Brain microvascular endothelial cell (primary cell): ENCODE measurements at regions not wholly inside any gene's neighbourhood (a gene's known extent, or its start where the extent isn't known, plus 50 kb on each side); places are given as distances from the start of the nearest gene placed in this dataset.

Experiments used
- DNase-seq: peaks from one replicate; pipeline ENCODE4 v3.0.0-alpha.2; 2020
- H3K27ac ChIP-seq: fragments of 250-450 bp; sonication (Bioruptor Pico); 2 replicates; pipeline ENCODE4 v1.5.1; 2020; ENCODE audit warnings: mild to moderate bottlenecking, moderate library complexity
- H3K27me3 ChIP-seq: fragments of 250-450 bp; sonication (Bioruptor Pico); replicated peaks from 2 replicates; pipeline ENCODE4 v1.5.1; 2020; ENCODE audit warnings: mild to moderate bottlenecking
- H3K36me3 ChIP-seq: fragments of 250-450 bp; sonication (Bioruptor Pico); replicated peaks from 2 replicates; pipeline ENCODE4 v1.5.1; 2020; ENCODE audit warnings: mild to moderate bottlenecking
- H3K4me3 ChIP-seq: 2 replicates; pipeline ENCODE4 v1.5.1; 2011; ENCODE audit warnings: low read depth, mild to moderate bottlenecking, control low read depth, low read length, moderate library complexity
- in situ Hi-C: cut with HindIII; loops from 2 replicates; pipeline ENCODE4 v1.10.0; 2017; ENCODE audit warnings: low sequenced_read_pairs, low pct_ligation_motif_present
- TF ChIP-seq, protein P1 (sequence below): IDR thresholded peaks from 2 replicates; pipeline ENCODE4 v1.5.1; 2011; ENCODE audit warnings: low read depth, mild to moderate bottlenecking, moderate library complexity, low read length, control low read depth, inconsistent platforms; ENCODE audit errors: missing control alignments

DNA sequence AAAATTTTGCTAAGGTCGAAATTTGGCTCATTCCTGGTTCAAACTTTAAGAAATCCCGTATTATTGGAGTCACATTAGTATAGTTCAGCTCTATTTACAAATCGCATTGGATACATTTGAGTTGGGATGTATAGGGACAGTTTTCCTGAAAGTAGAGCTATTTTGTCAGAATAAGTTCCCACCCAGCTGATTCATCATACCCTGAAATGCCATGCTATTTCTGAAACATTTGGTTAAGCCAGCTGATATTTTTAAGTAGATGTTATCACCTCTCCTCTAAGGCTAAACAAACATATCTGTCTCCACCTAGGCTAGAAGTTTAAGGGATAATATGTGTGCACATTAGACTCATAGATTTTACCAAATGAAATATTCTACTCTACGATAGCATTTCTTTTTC lies 226.2 kb upstream of the ARGLU1 start:
- Histone ChIP-seq H3K4me3 (no peak overlapping the region), H3K36me3 (no peaks in the 10 kb centered on the region), H3K27me3 (no peaks in the 10 kb centered on the region), H3K27ac (no peak overlapping the region)
- in situ Hi-C loops, result no loop called here
- no peak for DNase-seq
- TF ChIP-seq, protein P1, sequence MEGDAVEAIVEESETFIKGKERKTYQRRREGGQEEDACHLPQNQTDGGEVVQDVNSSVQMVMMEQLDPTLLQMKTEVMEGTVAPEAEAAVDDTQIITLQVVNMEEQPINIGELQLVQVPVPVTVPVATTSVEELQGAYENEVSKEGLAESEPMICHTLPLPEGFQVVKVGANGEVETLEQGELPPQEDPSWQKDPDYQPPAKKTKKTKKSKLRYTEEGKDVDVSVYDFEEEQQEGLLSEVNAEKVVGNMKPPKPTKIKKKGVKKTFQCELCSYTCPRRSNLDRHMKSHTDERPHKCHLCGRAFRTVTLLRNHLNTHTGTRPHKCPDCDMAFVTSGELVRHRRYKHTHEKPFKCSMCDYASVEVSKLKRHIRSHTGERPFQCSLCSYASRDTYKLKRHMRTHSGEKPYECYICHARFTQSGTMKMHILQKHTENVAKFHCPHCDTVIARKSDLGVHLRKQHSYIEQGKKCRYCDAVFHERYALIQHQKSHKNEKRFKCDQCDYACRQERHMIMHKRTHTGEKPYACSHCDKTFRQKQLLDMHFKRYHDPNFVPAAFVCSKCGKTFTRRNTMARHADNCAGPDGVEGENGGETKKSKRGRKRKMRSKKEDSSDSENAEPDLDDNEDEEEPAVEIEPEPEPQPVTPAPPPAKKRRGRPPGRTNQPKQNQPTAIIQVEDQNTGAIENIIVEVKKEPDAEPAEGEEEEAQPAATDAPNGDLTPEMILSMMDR, result no peak

DNA sequence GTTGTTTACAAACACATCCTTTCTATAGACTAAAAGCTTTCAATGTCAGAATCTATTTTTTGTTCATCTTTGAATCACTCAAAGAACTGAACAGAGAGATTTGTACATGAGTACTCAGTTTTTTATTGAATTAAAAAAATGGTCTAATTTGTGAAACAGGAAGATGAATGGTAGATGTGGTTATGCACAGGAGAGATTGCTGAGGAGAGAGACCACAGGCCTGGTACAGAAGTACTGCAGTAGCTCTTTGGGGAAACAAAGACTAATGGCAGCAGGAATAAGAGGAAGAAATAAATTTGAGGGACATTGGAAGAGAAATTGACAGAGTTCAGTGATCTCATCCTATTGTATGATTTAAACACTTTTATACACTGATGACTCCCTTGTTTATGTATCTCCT lies 222.0 kb upstream of the ARGLU1 start:
- Histone ChIP-seq H3K4me3 (no peak overlapping the region), H3K27me3 (no peaks in the 10 kb centered on the region), H3K27ac (no peak overlapping the region), H3K36me3 (no peaks in the 10 kb centered on the region)
- no peak for DNase-seq
- TF ChIP-seq, protein P1, result no peak
- in situ Hi-C loops, result no loop called here

DNA sequence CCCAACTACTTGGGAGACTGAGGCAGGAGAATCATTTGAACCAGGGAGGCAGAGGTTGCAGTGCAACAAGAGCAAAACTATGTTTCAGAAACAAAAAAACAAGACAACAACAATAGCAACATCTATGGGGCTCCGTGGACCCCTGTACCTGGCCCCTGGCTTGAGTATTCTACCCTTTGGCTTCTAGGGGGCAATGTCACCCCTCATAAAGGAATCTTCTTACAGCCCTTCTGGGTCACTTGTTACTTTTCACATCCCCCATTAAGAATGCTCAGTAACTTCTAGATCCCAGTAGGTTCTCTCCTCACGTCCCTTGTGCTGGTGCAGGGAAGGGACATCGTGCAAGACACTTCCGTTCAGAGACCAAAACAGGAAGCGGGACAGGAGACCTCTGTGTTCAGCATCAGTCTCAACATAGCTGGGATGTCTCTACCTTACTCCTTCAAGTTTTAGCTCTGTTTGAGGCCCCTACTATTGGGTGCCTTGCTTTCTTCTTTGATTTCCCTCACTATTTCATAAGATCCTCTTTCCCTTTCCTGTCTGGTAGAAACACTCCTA lies 218.1 kb upstream of the ARGLU1 start:
- in situ Hi-C loops, result no loop called here
- no peak for DNase-seq
- Histone ChIP-seq H3K4me3 (no peak overlapping the region), H3K27me3 (no peaks in the 10 kb centered on the region), H3K36me3 (no peaks in the 10 kb centered on the region), H3K27ac (no peak overlapping the region)
- TF ChIP-seq, protein P1, result no peak

DNA sequence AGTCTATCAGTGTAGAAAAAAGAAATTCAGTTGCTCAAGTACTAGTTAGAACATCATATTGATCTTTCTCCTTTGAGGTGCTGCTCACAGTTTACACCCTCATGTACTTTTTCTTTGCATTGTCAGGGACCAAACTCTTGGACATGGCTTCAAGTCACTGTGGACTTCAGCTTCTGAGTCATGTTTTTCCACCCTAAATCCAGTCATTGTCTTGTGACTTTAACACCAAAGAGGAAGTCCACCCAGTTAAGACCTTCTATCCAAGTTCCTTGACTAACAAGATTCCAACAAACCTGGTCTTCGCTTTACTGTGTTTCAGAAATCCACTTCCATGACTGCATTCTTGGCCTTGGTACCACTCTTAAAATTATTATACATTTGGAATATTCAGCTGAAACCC lies 206.7 kb upstream of the ARGLU1 start:
- no peaks in the 10 kb centered on the region for H3K36me3 ChIP-seq
- no peak for DNase-seq
- no peak overlapping the region for H3K27ac ChIP-seq
- in situ Hi-C loops, result no loop called here
- TF ChIP-seq, protein P1, result no peak
- H3K27me3 ChIP-seq, result no peaks in the 10 kb centered on the region
- no peak overlapping the region for H3K4me3 ChIP-seq

DNA sequence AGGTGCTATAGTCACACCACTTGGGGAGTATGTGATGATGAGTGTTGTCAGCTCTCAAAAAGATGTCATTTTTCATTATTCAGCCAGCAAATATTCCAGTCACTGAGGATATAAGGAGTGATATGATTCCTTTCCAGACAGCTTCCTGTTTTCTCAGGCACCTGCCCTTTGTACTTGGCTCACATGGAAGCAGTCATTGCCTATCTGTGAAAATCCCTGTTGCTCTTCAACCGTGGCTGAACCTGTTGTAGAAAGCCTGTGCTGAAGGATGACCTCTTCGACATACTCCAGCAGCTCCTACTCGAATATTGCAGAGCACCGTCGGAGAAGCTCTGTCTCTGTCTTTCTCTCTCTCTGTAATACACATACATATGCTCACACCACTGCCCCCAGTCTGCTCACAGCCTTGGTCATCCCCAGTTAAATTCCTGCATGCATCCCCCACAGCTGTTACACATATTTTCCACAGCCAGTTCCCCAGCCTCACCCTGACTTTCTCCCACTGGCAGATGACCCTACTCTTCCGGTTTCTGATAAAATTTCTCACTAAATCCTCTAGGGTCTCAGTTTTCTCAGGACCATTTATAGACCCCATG lies 204.2 kb upstream of the ARGLU1 start:
- Histone ChIP-seq H3K27me3 (no peaks in the 10 kb centered on the region), H3K36me3 (no peaks in the 10 kb centered on the region), H3K4me3 (no peak overlapping the region), H3K27ac (no peak overlapping the region)
- TF ChIP-seq, protein P1, result no peak
- in situ Hi-C loops, result no loop called here
- DNase-seq, result peak; percentile 4

DNA sequence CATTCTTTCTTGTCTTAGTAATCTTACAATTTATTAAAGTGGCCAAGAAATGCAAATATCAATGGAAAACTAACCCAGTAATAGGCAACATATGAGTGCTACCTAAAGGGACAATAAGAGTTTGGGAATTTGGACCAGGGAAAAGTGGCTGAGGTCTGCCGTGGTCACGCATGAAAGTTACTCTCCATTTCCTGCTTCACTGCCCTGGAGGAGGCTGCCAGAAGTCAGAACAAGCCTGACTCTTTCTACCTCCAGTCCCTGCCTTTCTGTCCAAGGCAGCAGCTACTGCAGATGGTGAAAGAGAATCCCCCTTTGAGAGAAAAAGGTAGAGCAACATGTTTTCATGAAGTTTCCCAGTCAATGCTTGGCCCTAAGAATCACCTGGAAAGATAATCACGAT lies 201.1 kb upstream of the ARGLU1 start:
- Histone ChIP-seq H3K27me3 (no peaks in the 10 kb centered on the region), H3K36me3 (no peaks in the 10 kb centered on the region), H3K27ac (no peak overlapping the region), H3K4me3 (no peak overlapping the region)
- DNase-seq, result no peak
- in situ Hi-C loops, result no loop called here
- TF ChIP-seq, protein P1, result no peak
